ENCODE measurements at regions not wholly inside any gene's neighbourhood (a gene's known extent, or its start where the extent isn't known, plus 50 kb on each side); places are given as distances from the start of the nearest gene placed in this dataset.
A peak's percentile ranks its signal among the peaks of the same experiment; 100 is the strongest.

DNA sequence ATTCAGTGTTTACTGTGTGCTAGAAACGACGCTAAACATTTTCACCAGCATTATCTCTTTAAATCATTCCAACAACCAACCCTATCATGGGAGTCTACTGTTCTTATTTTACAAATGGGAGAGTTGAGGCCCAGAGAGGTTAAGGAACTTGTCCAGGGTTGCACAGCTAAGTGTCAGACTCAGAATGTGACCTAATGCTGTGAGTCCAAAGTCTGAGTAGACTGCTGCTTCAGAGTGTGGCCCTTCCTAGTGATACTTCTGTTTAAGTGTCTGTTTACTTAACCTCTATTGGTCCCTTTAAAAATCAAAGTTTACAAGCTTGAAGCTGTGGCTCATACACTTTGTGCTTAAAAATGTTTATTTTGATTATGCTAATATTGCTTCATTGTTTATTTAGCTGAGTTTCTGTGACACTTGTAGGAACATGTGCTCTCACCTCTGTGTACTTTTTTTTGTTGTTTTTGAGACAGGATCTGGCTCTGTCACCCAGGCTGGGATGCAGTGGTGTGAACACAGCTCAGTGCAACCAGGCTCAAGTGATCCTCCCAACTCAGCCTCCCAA lies 84.4 kb upstream of the SYPL1 start:
- DNase-seq, result no peak

GRCh38 chr7:106193661-106194060 lies 81.5 kb upstream of the SYPL1 start:
- DNase-seq, result no peak

DNA sequence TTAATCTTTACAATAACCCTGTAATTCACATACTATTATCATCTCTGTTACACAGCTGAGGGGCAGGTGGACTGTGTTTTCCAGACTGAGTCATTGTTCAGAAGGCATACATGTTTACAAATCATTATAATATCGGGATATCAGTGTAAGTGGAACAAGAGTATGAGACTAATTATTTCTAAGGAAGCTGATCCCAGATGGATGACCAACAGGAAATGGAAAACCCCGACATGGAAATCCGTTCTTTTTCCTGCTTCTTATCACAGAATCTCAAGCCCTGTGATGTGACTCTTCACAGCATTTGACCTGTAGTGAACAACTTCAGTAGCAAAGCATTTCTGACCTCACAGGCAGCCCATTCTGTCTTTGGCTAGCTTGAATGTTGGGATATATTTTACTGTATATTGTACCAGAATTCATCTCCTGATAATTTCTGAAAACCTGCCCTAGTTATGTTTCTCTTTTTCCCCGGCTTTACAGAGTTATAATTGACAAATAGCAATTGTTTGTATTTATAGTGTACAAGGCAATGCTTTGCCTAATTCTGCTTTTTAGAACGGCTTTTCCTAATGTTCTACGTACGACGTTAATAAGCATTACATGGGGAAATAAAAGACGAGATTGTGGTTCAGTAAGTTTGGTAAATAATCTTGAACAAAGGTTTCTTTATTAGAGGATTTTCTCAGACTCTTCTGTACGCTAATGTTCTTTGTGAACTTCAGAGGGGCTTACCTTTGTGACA lies 78.6 kb upstream of the SYPL1 start:
- DNase-seq, result no peak

GRCh38 chr7:106187613-106188350 lies 75.7 kb upstream of the SYPL1 start:
- no peak for DNase-seq

DNA sequence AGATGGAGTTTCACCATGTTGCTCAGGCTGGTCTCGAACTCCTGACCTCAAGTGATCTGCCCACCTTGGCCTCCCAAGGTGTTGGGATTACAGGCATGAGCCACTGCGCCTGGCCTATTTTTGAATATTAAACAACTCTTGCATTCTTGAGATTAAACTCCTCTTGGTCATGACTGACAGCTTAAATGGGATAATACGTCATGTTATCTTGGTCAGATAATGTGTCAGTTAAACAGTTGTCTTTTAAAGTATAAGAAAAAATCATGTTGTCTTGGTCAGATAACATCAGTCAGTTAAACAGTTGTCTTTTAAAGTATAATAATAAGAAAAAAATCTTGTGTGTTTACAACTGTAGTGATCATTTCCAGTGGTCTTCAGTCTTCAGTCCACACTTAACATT lies 73.6 kb upstream of the SYPL1 start:
- DNase-seq, result no peak

DNA sequence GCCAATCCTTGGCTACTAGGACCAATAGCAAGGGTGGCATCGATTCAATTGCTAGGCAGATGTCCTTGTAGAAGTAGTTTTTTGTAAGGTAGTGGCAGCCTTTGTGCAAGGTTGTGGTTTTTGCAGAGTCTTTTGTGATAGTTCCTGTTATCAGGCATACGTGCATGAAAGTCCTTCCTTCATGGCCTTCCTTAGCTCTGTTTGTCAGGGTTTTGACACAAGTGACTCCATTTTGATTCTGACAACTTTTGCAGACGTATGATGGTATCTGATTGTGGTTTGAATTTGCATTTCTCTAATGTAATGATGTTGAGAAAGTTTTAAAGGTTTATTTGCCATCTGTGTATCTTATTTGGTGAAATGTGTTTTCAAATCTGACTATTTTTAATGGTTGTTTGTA lies 71.8 kb upstream of the SYPL1 start:
- DNase-seq, result no peak

DNA sequence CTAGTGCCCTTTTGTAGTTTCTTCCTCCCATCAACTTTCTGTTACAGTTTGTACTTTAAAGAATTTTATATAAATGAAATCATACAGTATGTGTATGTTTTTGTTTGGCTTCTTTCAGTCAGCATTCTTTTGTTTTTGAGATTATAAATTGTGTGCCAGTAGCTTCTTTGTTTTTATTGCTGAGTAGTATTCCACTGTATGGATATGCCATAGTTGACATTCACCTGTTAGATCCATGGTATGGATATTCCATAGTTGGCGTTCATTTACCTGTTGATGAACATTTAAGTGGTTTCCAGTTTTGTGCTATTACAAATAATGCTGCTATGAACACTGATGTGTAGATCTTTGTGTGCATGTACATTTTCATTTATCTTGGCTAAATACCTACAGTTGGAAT lies 70.8 kb upstream of the SYPL1 start:
- no peak for DNase-seq

DNA sequence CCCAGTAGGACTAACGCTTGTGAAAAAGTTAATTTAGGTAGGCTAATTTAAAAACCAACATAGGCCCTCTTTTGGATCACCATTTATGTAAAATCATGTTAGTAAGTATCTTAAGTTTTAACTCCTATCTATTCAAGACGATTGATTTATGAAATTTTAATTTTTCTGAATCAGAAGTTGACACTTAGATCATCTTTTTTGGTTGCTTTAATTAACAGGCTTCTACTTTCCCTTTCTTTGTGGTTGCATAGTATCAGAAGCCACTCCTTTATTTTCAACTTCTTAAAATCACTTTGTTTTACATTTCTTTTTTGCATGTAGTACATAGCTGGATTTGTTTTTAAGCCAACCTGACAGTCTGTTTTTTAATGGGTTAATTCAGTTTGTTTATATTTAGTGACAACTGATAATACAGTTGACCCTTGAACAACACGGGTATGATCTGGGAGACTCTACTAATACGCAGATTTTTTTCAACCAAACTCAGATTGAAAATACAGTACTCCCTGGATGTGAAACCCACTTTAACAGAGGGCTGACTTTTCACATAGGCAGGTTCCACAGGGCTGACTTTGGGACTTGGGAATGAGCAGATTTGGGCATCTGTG lies 69.7 kb upstream of the SYPL1 start:
- DNase-seq, result no peak

DNA sequence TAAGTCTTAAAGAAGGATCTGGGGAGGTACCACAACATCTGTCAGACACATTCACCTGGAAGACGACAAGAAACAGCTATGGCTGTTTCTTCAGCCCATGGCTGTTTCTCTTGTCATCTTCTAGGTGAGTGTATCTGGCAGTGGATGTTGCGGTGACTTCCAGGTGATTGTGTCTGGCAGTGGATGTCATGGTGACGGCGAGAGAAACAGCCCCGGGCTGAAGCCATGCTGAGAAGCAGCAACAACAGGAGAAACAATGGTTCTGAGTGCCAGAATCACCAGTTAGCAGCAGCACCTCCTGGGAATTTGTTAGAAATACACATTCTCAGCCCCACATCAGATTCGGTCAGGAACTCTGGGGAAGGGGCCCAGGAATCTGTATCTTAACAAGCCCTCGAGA lies 68.6 kb upstream of the SYPL1 start:
- DNase-seq, result no peak

DNA sequence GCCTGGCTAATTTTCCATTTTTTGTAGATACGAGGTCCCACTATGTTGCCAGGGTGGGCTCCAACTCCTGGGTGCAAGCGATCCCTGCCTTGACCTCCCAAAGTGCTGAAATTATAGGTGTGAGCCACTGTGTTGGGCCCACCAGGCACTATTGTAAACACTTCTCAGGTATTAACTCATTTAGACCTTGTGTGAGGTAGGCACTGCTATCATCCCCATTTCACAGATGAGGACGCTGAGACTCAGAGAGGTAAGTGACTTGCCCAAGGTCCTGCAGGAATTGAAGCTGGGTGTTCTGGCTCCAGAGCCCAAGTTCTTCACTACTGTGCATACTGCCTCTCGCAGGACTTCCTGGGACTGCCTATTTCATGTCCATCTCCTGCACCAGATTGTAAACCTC lies 67.1 kb upstream of the SYPL1 start:
- no peak for DNase-seq

DNA sequence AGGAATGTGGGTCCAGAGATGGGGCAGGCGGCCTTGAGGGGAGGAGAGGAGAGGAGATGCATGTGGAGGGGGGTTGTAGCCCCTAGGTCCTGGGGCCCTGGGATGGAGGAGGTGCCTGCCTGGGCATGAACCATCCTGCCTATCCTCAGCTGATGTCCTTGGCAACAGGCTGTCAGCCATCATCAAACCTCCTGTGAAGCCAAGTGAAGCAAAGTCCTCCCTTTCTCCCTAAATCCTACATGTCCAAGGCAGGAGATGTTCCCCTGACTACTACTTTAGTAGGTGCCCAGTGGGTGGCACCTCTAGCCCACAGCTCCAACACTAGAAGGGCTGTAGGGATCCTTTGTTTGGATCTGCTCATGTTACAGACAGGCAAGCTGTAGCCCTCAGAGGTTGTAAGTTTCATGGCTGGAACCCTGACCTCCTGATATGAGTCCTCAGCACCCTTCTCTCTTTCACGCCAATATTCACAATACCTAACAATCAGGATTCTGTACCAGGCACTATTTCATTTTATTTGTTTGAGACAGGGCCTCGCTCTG lies 66.6 kb upstream of the SYPL1 start:
- DNase-seq, result no peak

DNA sequence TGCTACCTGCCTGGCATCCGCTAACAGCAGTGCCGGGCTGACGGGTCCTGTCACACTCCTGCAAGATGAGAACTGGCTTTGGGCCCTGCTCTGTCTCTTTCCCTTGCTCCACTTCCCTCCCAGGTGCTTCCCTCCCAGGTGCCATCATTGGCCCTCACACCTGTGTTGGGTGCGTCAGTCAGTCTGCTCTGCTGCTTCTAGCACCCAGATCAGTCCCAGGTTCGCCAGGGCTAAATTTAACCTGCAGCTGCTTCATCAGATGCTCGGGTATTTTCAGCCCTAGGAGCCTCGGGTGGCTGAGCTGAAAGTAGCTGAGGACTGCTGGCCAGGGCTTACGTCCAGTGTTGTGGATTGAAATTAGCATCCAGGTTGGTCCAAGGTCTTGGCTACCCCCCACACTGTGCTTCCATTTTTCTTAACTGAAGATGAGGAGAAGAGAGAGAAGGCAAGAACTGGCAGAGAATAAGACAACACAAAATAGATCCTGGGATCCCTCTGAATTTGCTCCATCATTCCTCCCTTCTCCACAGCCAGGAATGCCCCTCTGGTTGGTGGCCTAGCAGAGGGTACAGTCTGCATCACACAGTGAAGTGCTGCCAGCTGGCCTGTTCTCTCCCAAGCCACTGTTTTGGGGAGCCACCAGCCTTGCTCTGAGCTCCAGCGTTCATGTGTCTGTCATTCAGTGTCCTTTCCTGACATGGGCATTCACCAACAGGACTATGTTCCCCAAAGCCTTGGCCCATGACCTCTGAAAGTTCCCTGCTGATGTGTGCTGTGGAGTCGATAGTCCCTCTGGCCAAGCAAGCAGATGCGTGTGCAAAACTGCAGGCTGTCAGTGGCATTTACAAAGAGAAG lies 65.9 kb upstream of the SYPL1 start:
- DNase-seq, result no peak

GRCh38 chr7:106177300-106177690 lies 65.2 kb upstream of the SYPL1 start:
- DNase-seq, result no peak

GRCh38 chr7:106176414-106177299 lies 64.5 kb upstream of the SYPL1 start:
- DNase-seq, result peak; percentile 57

DNA sequence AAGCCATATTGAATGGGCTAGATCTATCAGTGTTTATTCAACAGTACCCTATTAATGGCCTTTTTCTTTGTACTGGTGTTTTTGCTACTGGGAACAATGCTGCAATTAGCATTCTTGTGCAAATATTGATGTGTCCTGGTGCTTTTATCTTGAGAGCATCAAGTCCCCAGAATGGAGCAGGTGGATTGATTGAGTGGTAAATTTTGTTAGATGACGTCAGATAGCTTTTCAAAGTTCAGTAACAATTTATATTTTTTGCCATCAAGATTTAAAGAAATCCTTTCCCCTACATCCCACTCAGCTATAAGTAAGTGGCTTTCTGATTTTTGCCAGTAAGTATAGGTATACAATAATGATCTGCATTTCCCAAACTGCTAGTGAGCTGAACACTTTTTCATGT lies 63.4 kb upstream of the SYPL1 start:
- no peak for DNase-seq

DNA sequence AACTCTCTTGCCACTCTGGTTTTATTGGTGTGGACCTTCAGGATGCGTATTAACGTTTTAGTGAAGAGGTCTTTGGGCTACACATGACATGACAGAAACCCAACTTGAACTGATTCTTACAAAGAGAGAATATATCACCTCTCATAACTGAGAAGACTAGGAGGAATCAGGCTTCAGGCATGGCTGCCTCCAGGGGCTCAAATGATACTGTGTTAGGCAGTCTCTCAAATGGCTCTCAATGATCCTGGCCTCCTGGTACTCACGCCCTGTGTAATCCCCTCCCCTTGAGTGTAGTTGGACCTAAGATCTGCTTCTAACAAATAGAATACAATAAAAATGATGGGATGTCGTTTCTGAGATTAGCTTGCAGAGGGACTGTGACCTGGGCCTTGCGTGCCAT lies 58.5 kb upstream of the SYPL1 start:
- DNase-seq, result no peak

DNA sequence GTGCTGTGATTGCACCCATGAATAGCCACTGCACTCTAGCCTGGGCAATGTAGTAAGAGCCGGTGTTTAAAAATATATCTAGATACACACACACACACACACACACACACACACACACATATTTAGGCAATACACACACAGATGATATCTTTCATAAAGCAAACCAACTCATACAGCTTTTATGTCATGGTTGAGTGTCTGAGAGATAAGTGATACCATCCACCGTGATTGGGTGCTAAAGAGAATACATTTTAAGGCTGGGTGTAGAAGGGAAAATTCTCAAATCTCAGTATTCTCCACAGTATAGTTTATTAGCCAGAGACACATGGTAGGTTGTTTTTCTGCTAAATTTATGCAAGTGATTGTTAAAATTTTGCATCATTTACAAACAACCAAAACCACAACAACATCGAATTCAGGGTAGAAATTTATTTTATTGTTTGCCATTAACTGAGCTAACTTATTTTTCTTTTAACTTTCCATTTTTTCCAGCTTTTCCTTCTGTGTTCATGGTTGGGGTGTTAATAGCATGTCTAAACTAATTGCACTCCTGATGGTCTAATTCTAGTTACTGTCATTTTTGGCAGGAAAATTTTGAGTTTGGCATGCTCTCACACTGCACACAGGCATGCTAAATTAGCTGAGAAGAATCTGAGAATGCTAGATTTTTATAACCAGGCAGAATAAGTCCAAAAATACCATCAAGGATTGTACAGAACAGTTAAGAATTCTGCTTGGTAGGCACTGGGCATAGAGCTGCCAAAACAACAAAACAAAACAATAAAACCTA lies 57.9 kb upstream of the SYPL1 start:
- no peak for DNase-seq

- no peak for DNase-seq
Observed at GRCh38 chr7:106167439-106168136, 55.5 kb upstream of the SYPL1 start.

- no peak for DNase-seq
Observed at GRCh38 chr7:106166651-106167342, 54.7 kb upstream of the SYPL1 start.
